Activated naive CD8-positive, alpha-beta T cell treated with anti-CD3 and anti-CD28 coated beads, Interleukin-2, amount 10 ng/mL, durations not matched to agents 7 days and 5 days (primary cell): ENCODE measurements at regions not wholly inside any gene's neighbourhood (a gene's known extent, or its start where the extent isn't known, plus 50 kb on each side); places are given as distances from the start of the nearest gene placed in this dataset.

ENCODE experiments used
- ATAC-seq: fragments of 150-1000 bp; cut with Tn5 transposase; one replicate; pipeline ENCODE4 v1.10.0; 2021; ENCODE audit warnings: low read depth, moderate library complexity
- POLR2A ChIA-PET: fragments of 350-600 bp; sonication (Branson Sonifier 250); formaldehyde crosslinking; loops from one replicate; lab custom pipeline; 2021; ENCODE audit warnings: antibody characterized with exemption; lab: Charles Lee
- DNase-seq: peaks from one replicate; pipeline ENCODE4 v3.0.0; 2021
- H3K27ac Mint-ChIP-seq: one replicate; pipeline ENCODE4 v1.8.0; 2022; ENCODE audit warnings: mild to moderate bottlenecking, mixed read lengths
- H3K27me3 Mint-ChIP-seq: one replicate; pipeline ENCODE4 v1.8.0; 2022; ENCODE audit warnings: mild to moderate bottlenecking, moderate library complexity, mixed read lengths
- H3K36me3 Mint-ChIP-seq: one replicate; pipeline ENCODE4 v1.8.0; 2021; ENCODE audit warnings: mild to moderate bottlenecking, mixed read lengths
- H3K4me1 Mint-ChIP-seq: one replicate; pipeline ENCODE4 v1.8.0; 2021; ENCODE audit warnings: mixed read lengths
- H3K4me3 Mint-ChIP-seq: one replicate; pipeline ENCODE4 v1.8.0; 2022; ENCODE audit warnings: mild to moderate bottlenecking, moderate library complexity, mixed read lengths
- H3K9me3 Mint-ChIP-seq: one replicate; pipeline ENCODE4 v1.8.0; 2021; ENCODE audit warnings: mixed read lengths

GRCh38 chr10:63030536-63030935 lies 102.6 kb upstream of the NRBF2 start:
- DNase-seq = no peak
- no peak for ATAC-seq
- Mint-ChIP-seq H3K9me3 (no peaks in the 10 kb centered on the region), H3K27ac (no peak overlapping the region), H3K27me3 (peaks cover 12% of the 10 kb centered on the region), H3K4me3 (no peak overlapping the region), H3K4me1 (no peaks in the 10 kb centered on the region), H3K36me3 (no peaks in the 10 kb centered on the region)
- POLR2A ChIA-PET = no interaction called here

- peaks cover 14% of the 10 kb centered on the region for H3K27me3 Mint-ChIP-seq
- DNase-seq (no peak), ATAC-seq (no peak)
- H3K4me1 Mint-ChIP-seq = no peaks in the 10 kb centered on the region
- no peaks in the 10 kb centered on the region for H3K9me3 Mint-ChIP-seq
- H3K27ac Mint-ChIP-seq = no peak overlapping the region
- no peaks in the 10 kb centered on the region for H3K36me3 Mint-ChIP-seq
- H3K4me3 Mint-ChIP-seq = no peak overlapping the region
- POLR2A ChIA-PET = no interaction called here
Measured at GRCh38 chr10:63027531-63027930, 105.6 kb upstream of the NRBF2 start.

- POLR2A ChIA-PET = no interaction called here
- H3K4me3 Mint-ChIP-seq = no peak overlapping the region
- H3K9me3 Mint-ChIP-seq = no peaks in the 10 kb centered on the region
- H3K4me1 Mint-ChIP-seq = no peaks in the 10 kb centered on the region
- ATAC-seq (no peak), DNase-seq (no peak)
- H3K27me3 Mint-ChIP-seq = peaks cover 2% of the 10 kb centered on the region
- H3K27ac Mint-ChIP-seq = no peak overlapping the region
- no peaks in the 10 kb centered on the region for H3K36me3 Mint-ChIP-seq
Measured at GRCh38 chr10:63021225-63021624, 111.9 kb upstream of the NRBF2 start.

GRCh38 chr10:63013755-63014154 lies 119.4 kb upstream of the NRBF2 start:
- POLR2A ChIA-PET = no interaction called here
- H3K4me3 Mint-ChIP-seq = no peak overlapping the region
- H3K36me3 Mint-ChIP-seq = no peaks in the 10 kb centered on the region
- peaks cover 20% of the 10 kb centered on the region for H3K27me3 Mint-ChIP-seq
- no peak for ATAC-seq
- no peak overlapping the region for H3K27ac Mint-ChIP-seq
- H3K9me3 Mint-ChIP-seq = no peaks in the 10 kb centered on the region
- no peak for DNase-seq
- no peaks in the 10 kb centered on the region for H3K4me1 Mint-ChIP-seq

- POLR2A ChIA-PET = no interaction called here
- no peak for ATAC-seq
Measured at GRCh38 chr10:63012623-63013022, 120.5 kb upstream of the NRBF2 start.

GRCh38 chr10:63010203-63010602 lies 122.9 kb upstream of the NRBF2 start:
- no peaks in the 10 kb centered on the region for H3K36me3 Mint-ChIP-seq
- no peak for DNase-seq
- H3K9me3 Mint-ChIP-seq = no peaks in the 10 kb centered on the region
- peaks cover 22% of the 10 kb centered on the region for H3K27me3 Mint-ChIP-seq
- H3K27ac Mint-ChIP-seq = no peak overlapping the region
- H3K4me1 Mint-ChIP-seq = no peaks in the 10 kb centered on the region
- POLR2A ChIA-PET = no interaction called here
- ATAC-seq = no peak
- H3K4me3 Mint-ChIP-seq = no peak overlapping the region

More at GRCh38 chr10:63012623-63013022, 120.5 kb upstream of the NRBF2 start:
- Mint-ChIP-seq H3K9me3 (no peaks in the 10 kb centered on the region), H3K36me3 (no peaks in the 10 kb centered on the region), H3K27me3 (peaks cover 22% of the 10 kb centered on the region), H3K4me1 (no peaks in the 10 kb centered on the region), H3K4me3 (no peak overlapping the region), H3K27ac (no peak overlapping the region)
- no peak for DNase-seq

- no peak overlapping the region for H3K27ac Mint-ChIP-seq
- H3K9me3 Mint-ChIP-seq = no peaks in the 10 kb centered on the region
- ATAC-seq (no peak), DNase-seq (no peak)
- H3K4me3 Mint-ChIP-seq = no peak overlapping the region
- POLR2A ChIA-PET = no interaction called here
- no peaks in the 10 kb centered on the region for H3K36me3 Mint-ChIP-seq
- peaks cover 14% of the 10 kb centered on the region for H3K27me3 Mint-ChIP-seq
- H3K4me1 Mint-ChIP-seq = no peaks in the 10 kb centered on the region
Measured at GRCh38 chr10:63008491-63008890, 124.6 kb upstream of the NRBF2 start.

- no peaks in the 10 kb centered on the region for H3K36me3 Mint-ChIP-seq
- no peak overlapping the region for H3K4me3 Mint-ChIP-seq
- POLR2A ChIA-PET = no interaction called here
- H3K9me3 Mint-ChIP-seq = no peaks in the 10 kb centered on the region
- no peaks in the 10 kb centered on the region for H3K4me1 Mint-ChIP-seq
- H3K27me3 Mint-ChIP-seq = peaks cover 14% of the 10 kb centered on the region
- H3K27ac Mint-ChIP-seq = no peak overlapping the region
- ATAC-seq (no peak), DNase-seq (no peak)
Measured at GRCh38 chr10:63007112-63007511, 126.0 kb upstream of the NRBF2 start.

GRCh38 chr10:63005246-63005645 lies 127.9 kb upstream of the NRBF2 start:
- no peak overlapping the region for H3K27ac Mint-ChIP-seq
- ATAC-seq (no peak), DNase-seq (no peak)
- peaks cover 12% of the 10 kb centered on the region for H3K27me3 Mint-ChIP-seq
- H3K9me3 Mint-ChIP-seq = no peaks in the 10 kb centered on the region
- H3K36me3 Mint-ChIP-seq = no peaks in the 10 kb centered on the region
- POLR2A ChIA-PET = no interaction called here
- no peaks in the 10 kb centered on the region for H3K4me1 Mint-ChIP-seq
- H3K4me3 Mint-ChIP-seq = no peak overlapping the region

GRCh38 chr10:63003816-63004453 lies 129.2 kb upstream of the NRBF2 start:
- H3K27me3 Mint-ChIP-seq = peaks cover 7% of the 10 kb centered on the region
- POLR2A ChIA-PET = no interaction called here
- no peak overlapping the region for H3K27ac Mint-ChIP-seq
- no peaks in the 10 kb centered on the region for H3K4me1 Mint-ChIP-seq
- H3K36me3 Mint-ChIP-seq = no peaks in the 10 kb centered on the region
- no peak for DNase-seq
- H3K9me3 Mint-ChIP-seq = no peaks in the 10 kb centered on the region
- ATAC-seq = no peak
- H3K4me3 Mint-ChIP-seq = no peak overlapping the region

- no peak for DNase-seq
- no peak overlapping the region for H3K27ac Mint-ChIP-seq
- no peak overlapping the region for H3K4me3 Mint-ChIP-seq
- H3K27me3 Mint-ChIP-seq = peaks cover 16% of the 10 kb centered on the region
- H3K36me3 Mint-ChIP-seq = no peaks in the 10 kb centered on the region
- no peaks in the 10 kb centered on the region for H3K9me3 Mint-ChIP-seq
- POLR2A ChIA-PET = no interaction called here
- peaks cover 3% of the 10 kb centered on the region for H3K4me1 Mint-ChIP-seq
- ATAC-seq = no peak
Measured at GRCh38 chr10:62996925-62997324, 136.2 kb upstream of the NRBF2 start.

- DNase-seq (no peak), ATAC-seq (no peak)
- H3K27me3 Mint-ChIP-seq = peaks cover 16% of the 10 kb centered on the region
- H3K4me1 Mint-ChIP-seq = peaks cover 3% of the 10 kb centered on the region
- H3K36me3 Mint-ChIP-seq = no peaks in the 10 kb centered on the region
- H3K4me3 Mint-ChIP-seq = no peak overlapping the region
- POLR2A ChIA-PET = no interaction called here
- H3K27ac Mint-ChIP-seq = no peak overlapping the region
- H3K9me3 Mint-ChIP-seq = no peaks in the 10 kb centered on the region
Measured at GRCh38 chr10:62996516-62996915, 136.6 kb upstream of the NRBF2 start.

GRCh38 chr10:62993121-62993520 lies 140.0 kb upstream of the NRBF2 start:
- Mint-ChIP-seq H3K27me3 (peaks cover 5% of the 10 kb centered on the region), H3K36me3 (no peaks in the 10 kb centered on the region), H3K27ac (no peak overlapping the region), H3K4me3 (no peak overlapping the region), H3K9me3 (no peaks in the 10 kb centered on the region), H3K4me1 (peaks cover 3% of the 10 kb centered on the region)
- no peak for ATAC-seq
- DNase-seq = no peak
- POLR2A ChIA-PET = no interaction called here

- no peak for DNase-seq
Measured at GRCh38 chr10:62992145-62992721, 140.9 kb upstream of the NRBF2 start.

More at GRCh38 chr10:62992145-62992721, 140.9 kb upstream of the NRBF2 start:
- Mint-ChIP-seq H3K4me3 (no peak overlapping the region), H3K9me3 (no peaks in the 10 kb centered on the region), H3K27me3 (peaks cover 4% of the 10 kb centered on the region), H3K27ac (no peak overlapping the region), H3K4me1 (peaks cover 3% of the 10 kb centered on the region), H3K36me3 (no peaks in the 10 kb centered on the region)
- POLR2A ChIA-PET = no interaction called here
- no peak for ATAC-seq
